GDM1 (cell line): ENCODE measurements at regions not wholly inside any gene's neighbourhood (a gene's known extent, or its start where the extent isn't known, plus 50 kb on each side); places are given as distances from the start of the nearest gene placed in this dataset.
"Not testable (repeated sequence)": the region's sequence is repeated elsewhere in the genome, so short reads cannot be mapped to it uniquely, and the experiment has no call there.

Experiments
- DNase-seq: peaks from one replicate; lab custom pipeline; 2025; lab: John Stamatoyannopoulos, UW

DNA sequence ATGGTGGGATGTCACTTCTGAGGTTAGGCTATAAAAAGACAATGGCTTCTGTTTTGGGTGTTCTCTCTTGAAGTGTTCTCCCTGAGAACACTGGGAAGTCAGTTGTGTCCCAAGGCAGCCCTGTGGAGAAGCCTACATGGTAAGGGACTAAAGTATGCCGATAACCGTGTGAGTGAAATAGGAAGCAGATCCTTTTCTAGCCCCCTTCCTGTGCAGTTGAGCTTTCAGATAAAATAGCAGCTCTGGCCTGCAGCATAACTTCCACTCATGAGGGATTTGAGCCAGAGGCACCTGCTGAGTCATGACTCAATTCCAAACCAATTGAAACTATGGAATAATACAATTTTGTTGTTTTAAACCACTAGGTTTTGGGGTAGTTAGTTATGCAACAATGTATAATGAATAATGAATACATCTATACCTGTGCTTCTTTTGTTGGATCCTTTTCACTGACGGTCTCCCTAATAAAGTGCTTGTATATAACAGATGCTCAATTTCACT is 241.6 kb downstream of the TFAP2B start:
- no peak for DNase-seq

GRCh38 chr6:51062166-51062722 is 243.6 kb downstream of the TFAP2B start:
- no peak for DNase-seq

DNA sequence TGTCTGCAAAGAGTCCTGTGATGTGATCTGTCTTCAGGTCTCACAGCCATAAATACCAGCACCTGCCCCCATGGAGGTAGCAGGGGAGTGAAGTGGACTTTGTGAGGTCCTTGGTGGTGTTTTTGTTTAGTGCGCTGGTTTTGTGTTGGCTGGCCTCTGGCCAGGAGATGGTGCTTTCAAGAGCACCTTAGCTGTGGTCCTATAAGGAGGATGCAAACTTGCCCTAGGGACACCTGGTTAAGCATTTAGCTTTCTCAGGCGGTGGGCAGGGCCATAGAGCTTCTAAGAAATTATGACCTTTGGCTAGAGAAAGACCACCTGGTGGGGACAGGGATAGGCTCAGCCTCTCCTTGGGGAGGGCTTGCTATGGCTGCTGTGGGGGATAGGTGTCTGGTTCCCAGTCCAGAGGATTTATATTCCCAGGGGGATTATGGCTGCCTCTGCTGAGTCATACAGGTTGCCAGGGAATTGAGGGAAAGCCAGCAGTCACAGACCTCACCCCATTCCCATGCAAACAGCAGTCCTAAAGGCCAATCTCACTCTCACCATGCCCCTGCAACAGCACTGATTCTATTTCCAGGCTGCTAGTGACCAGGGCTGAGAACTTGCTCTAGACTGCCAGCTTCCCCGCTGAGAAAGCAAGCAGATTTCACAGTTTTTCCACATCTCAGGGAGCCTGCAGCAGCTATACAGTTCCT is 259.3 kb downstream of the TFAP2B start:
- no peak for DNase-seq

- no peak for DNase-seq
Observed at GRCh38 chr6:51090343-51090742, 271.7 kb downstream of the TFAP2B start.

GRCh38 chr6:51093871-51094270 is 275.2 kb downstream of the TFAP2B start:
- DNase-seq, result no peak

- no peak for DNase-seq
Observed at GRCh38 chr6:51094271-51094670, 275.6 kb downstream of the TFAP2B start.

GRCh38 chr6:51098246-51098645 is 279.6 kb downstream of the TFAP2B start:
- DNase-seq, result no peak

DNA sequence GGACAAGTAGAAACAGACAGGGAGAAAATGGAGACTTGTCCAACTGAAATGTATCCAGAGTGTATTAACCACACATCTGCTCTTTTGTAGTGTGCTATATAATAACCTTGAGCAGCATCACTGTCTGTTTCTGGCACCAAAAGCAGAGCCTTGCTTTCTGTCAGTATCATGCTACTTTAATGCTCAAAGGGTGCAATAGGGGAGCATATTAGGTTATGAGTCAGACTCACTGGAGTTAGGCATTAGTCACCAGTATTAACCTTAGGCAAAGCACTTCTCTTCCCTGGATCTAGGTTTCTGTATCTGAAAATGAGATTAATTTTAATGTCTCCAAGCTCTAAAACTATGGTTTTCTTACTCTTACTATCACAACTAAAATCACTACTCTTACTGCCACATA is 280.1 kb downstream of the TFAP2B start:
- no peak for DNase-seq

- DNase-seq, result no peak
Observed at GRCh38 chr6:51099201-51099600, 280.5 kb downstream of the TFAP2B start.

- no peak for DNase-seq
Observed at GRCh38 chr6:51105357-51105756, 286.7 kb downstream of the TFAP2B start.

GRCh38 chr6:51107769-51108203 is 289.1 kb downstream of the TFAP2B start:
- DNase-seq, result no peak

DNA sequence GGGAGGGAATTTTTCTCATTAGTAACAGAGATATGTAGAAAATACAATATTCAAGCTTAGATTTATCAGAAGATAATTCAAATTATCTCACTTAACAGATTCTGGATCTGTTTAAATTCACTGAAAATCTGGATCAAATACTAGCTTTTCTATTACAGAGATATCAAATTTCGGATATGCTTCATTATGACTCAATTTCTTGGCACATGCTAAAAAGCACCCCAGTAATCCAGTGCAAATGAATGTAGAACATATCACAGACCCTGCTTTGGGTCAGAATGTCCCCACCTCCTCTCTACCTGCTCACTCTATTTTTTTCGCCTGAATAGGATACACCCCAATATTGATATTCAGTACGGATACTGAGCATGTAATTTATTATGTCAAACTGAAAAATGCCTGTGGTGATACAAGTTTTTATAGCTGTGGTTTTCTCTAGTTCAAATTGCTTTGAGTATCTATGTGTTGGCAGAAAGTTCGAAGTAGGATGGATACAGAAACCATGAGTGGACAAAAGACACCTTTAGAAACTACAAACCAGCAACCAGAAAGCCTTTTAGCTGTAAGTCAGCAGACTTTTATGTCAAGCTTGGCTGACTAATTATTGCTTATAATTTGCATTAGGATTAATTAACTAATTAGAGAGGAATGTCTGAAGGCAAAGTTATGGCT is 290.0 kb downstream of the TFAP2B start:
- DNase-seq, result no peak

GRCh38 chr6:51112731-51113130 is 294.1 kb downstream of the TFAP2B start:
- no peak for DNase-seq

DNA sequence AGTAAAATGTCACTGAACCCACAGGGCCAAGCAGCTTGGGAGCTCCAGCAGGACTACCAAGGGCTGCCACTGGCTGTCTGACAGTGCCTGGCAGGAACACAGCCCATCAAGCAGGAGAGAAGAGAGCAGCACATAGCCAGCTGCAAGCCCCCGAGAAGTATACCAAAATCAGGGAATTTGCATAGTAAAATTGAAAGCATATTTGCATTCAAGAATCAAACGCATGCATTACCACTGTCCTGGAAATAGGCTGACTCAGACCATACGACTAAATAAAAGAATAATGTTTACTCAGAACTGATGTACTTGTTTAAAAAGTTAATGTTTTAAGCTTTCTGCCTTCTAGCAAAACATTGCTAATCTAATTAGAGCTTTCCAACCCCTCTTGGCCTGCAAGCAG is 298.1 kb downstream of the TFAP2B start:
- no peak for DNase-seq

DNA sequence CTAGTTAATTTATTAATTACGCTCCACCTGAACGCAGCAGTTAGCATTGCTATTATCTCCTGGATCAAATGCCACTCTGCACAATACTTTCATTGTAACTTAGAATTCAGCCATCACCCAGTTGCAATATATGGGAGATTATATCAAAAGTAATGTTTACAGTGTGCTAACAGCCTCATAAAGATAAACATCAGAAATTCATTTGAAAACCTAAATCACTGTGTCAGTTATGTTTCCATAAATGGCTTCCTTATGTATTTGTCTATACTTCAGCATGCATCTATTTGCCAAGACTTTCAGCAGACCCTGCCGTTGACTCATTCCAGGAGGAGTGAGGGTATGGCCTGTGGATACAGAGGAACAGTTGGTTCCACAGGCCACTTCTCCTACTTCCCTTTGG is 300.1 kb downstream of the TFAP2B start:
- DNase-seq, result no peak

DNA sequence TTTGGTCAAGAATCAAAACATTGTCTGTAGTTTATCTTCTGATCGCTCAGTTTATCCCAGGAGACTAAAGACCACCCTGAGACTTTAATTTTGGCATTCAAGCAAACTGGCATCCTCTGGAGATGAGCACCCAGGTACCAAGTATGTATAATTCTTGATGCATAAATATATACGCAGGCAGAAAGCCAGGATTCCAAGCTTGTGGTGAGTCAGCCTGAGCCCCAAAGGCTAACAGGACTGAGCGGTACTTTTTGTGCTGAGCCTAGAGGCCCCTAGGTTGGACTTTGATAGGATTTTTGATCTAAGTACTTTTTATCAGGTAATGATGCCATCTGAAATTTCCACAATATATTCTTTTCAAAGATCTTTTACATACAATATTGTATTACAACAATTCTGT is 301.3 kb downstream of the TFAP2B start:
- no peak for DNase-seq

DNA sequence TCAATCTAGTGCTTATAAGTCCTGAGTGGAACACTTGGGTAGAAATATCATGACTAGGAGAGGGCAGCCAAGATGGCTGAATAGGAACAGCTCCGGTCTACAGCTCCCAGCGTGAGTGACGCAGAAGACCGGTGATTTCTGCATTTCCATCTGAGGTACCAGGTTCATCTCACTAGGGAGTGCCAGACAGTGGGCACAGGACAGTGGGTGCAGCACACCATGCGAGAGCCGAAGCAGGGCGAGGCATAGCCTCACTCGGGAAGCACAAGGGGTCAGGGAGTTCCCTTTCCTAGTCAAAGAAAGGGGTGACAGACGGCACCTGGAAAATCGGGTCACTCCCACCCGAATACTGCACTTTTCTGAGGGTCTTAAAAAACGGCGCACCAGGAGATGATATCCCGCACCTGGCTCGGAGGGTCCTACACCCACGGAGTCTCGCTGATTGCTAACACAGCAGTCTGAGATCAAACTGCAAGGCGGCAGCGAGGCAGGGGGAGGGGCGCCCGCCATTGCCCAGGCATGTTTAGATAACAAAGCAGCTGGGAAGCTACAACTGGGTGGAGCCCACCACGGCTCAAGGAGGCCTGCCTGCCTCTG is 302.8 kb downstream of the TFAP2B start:
- not testable (repeated sequence) for DNase-seq

GRCh38 chr6:51129043-51129442 is 310.4 kb downstream of the TFAP2B start:
- DNase-seq, result no peak

GRCh38 chr6:51137777-51138176 is 319.1 kb downstream of the TFAP2B start:
- no peak for DNase-seq

DNA sequence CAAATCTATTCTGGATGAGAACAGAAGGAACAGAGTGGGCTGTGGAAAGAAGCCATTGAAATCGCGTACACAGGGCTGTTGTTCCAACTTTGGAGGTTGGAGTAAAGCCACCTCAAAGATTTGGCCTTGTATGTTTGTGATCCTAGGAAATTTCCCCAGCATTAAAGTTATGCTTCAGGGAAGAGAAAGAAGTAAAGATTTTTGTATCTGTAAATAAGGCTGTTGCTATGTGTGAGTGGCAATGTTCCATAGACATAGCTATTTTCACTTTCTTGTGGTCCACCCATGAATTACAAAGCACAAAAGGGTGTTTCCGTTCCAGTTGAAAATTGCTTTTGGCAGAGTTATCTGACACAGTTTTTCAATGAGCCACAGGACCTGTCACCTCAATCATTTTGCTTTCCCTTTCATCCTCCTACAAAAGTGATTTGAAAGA is 321.3 kb downstream of the TFAP2B start:
- no peak for DNase-seq

- DNase-seq, result no peak
Observed at GRCh38 chr6:51141080-51141479, 322.4 kb downstream of the TFAP2B start.

DNA sequence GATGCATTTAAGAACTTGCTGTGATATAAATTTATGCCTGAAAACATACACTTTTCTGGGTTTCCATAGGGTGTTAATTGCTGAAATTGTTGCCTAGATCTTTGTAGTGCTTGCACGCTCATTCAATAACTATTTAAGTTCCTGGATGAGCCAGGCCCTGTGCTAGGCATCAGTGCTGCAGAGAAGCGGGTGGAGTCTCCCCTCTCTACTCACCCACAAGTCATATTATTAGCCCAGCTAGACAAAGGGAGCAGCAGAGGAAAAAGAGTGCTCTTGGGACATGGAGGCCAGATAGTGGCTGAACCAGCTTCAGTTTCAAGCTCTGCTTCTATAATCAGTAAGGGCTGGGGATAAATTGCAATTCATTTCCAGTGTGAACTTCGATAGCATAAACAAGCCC is 329.1 kb downstream of the TFAP2B start:
- no peak for DNase-seq

GRCh38 chr6:51152594-51152993 is 333.9 kb downstream of the TFAP2B start:
- DNase-seq, result no peak
